HUES64 (cell line): ENCODE measurements at regions not wholly inside any gene's neighbourhood (a gene's known extent, or its start where the extent isn't known, plus 50 kb on each side); places are given as distances from the start of the nearest gene placed in this dataset.

ENCODE experiments used
- H3K27ac ChIP-seq: 2 replicates; pipeline ENCODE4 v1.7.0; 2013; ENCODE audit warnings: low read depth, low read length, inconsistent platforms
- H3K27me3 ChIP-seq: 2 replicates; pipeline ENCODE4 v1.6.1; 2013; ENCODE audit warnings: mild to moderate bottlenecking, low read length; ENCODE audit not compliant: insufficient read depth
- H3K36me3 ChIP-seq: 2 replicates; pipeline ENCODE4 v1.6.1; 2013; ENCODE audit warnings: mild to moderate bottlenecking, low read length; ENCODE audit not compliant: insufficient read depth
- H3K4me1 ChIP-seq: 2 replicates; pipeline ENCODE4 v1.6.1; 2013; ENCODE audit warnings: mild to moderate bottlenecking, low read length, moderate library complexity; ENCODE audit not compliant: insufficient read depth
- H3K4me3 ChIP-seq: 2 replicates; pipeline ENCODE4 v1.5.1; 2013; ENCODE audit warnings: mild to moderate bottlenecking, low read length, moderate library complexity
- H3K9ac ChIP-seq: 2 replicates; pipeline ENCODE4 v1.6.1; 2013; ENCODE audit warnings: mild to moderate bottlenecking, low read depth, low read length
- H3K9me3 ChIP-seq: 2 replicates; pipeline ENCODE4 v1.6.1; 2013; ENCODE audit warnings: low read depth, low read length; ENCODE audit not compliant: insufficient read depth
- WGBS: fragments of 150-250, 120-280 bp; methylation state at CpG from one replicate; pipeline ENCODE4 v1.1.7; 2013; ENCODE audit warnings: missing lambda C conversion rate; 5-methylcytosine and 5-hydroxymethylcytosine counted together

GRCh38 chr13:24038405-24038804 is 122.1 kb upstream of the SPATA13 start:
- Histone ChIP-seq H3K4me3 (no peak overlapping the region), H3K9me3 (no peaks in the 10 kb centered on the region), H3K9ac (peak overlapping the region; percentile 0; the same call in 1 of the 2 replicates), H3K4me1 (peaks cover 34% of the 10 kb centered on the region), H3K27ac (no peak overlapping the region), H3K27me3 (peaks cover 45% of the 10 kb centered on the region), H3K36me3 (no peaks in the 10 kb centered on the region)
- WGBS, result 54% methylated on average over 9 of the region's 9 CpGs

GRCh38 chr13:24038841-24039330 is 121.6 kb upstream of the SPATA13 start:
- Histone ChIP-seq H3K9me3 (no peaks in the 10 kb centered on the region), H3K27ac (no peak overlapping the region), H3K4me3 (no peak overlapping the region), H3K27me3 (peaks cover 46% of the 10 kb centered on the region), H3K9ac (peak overlapping the region; percentile 0; the same call in 1 of the 2 replicates), H3K4me1 (peaks cover 34% of the 10 kb centered on the region), H3K36me3 (no peaks in the 10 kb centered on the region)
- 86% methylated on average over 3 of the region's 3 CpGs for WGBS

- H3K4me3 ChIP-seq, result no peak overlapping the region
- H3K4me1 ChIP-seq, result peaks cover 34% of the 10 kb centered on the region
- H3K36me3 ChIP-seq, result no peaks in the 10 kb centered on the region
- peaks cover 46% of the 10 kb centered on the region for H3K27me3 ChIP-seq
- 79% methylated on average over 7 of the region's 7 CpGs for WGBS
- no peak overlapping the region for H3K9ac ChIP-seq
- H3K9me3 ChIP-seq, result no peaks in the 10 kb centered on the region
- H3K27ac ChIP-seq, result no peak overlapping the region
Measured at GRCh38 chr13:24039621-24040475, 120.7 kb upstream of the SPATA13 start.

- H3K9ac ChIP-seq, result no peak overlapping the region
- WGBS, result 35% methylated on average over 3 of the region's 3 CpGs
- no peak overlapping the region; the same call in 1 of the 2 replicates for H3K27ac ChIP-seq
- no peaks in the 10 kb centered on the region for H3K36me3 ChIP-seq
- H3K27me3 ChIP-seq, result peaks cover 46% of the 10 kb centered on the region
- H3K9me3 ChIP-seq, result no peaks in the 10 kb centered on the region
- no peak overlapping the region for H3K4me3 ChIP-seq
- peaks cover 34% of the 10 kb centered on the region for H3K4me1 ChIP-seq
Measured at GRCh38 chr13:24040835-24041234, 119.7 kb upstream of the SPATA13 start.

GRCh38 chr13:24041651-24042225 is 118.8 kb upstream of the SPATA13 start:
- H3K27me3 ChIP-seq, result peaks cover 46% of the 10 kb centered on the region
- H3K9me3 ChIP-seq, result peaks cover 3% of the 10 kb centered on the region; the same call in 1 of the 2 replicates
- H3K9ac ChIP-seq, result no peak overlapping the region
- H3K4me3 ChIP-seq, result no peak overlapping the region
- peaks cover 34% of the 10 kb centered on the region for H3K4me1 ChIP-seq
- WGBS, result 67% methylated on average over 13 of the region's 13 CpGs
- no peak overlapping the region for H3K27ac ChIP-seq
- H3K36me3 ChIP-seq, result no peaks in the 10 kb centered on the region

- peaks cover 46% of the 10 kb centered on the region for H3K27me3 ChIP-seq
- H3K9ac ChIP-seq, result no peak overlapping the region
- no peak overlapping the region for H3K27ac ChIP-seq
- H3K36me3 ChIP-seq, result no peaks in the 10 kb centered on the region
- WGBS, result 82% methylated on average over 17 of the region's 17 CpGs
- peaks cover 34% of the 10 kb centered on the region for H3K4me1 ChIP-seq
- H3K4me3 ChIP-seq, result no peak overlapping the region
- H3K9me3 ChIP-seq, result peaks cover 3% of the 10 kb centered on the region; the same call in 1 of the 2 replicates
Measured at GRCh38 chr13:24042710-24043440, 117.6 kb upstream of the SPATA13 start.

- Histone ChIP-seq H3K4me3 (no peak overlapping the region), H3K4me1 (peaks cover 27% of the 10 kb centered on the region), H3K27ac (no peak overlapping the region), H3K36me3 (no peaks in the 10 kb centered on the region), H3K9ac (no peak overlapping the region), H3K9me3 (peaks cover 3% of the 10 kb centered on the region; the same call in 1 of the 2 replicates), H3K27me3 (peaks cover 45% of the 10 kb centered on the region)
- 86% methylated on average over 9 of the region's 9 CpGs for WGBS
Measured at GRCh38 chr13:24043590-24044350, 116.8 kb upstream of the SPATA13 start.

- peaks cover 27% of the 10 kb centered on the region for H3K27me3 ChIP-seq
- H3K27ac ChIP-seq, result no peak overlapping the region
- H3K9me3 ChIP-seq, result peaks cover 3% of the 10 kb centered on the region; the same call in 1 of the 2 replicates
- H3K4me1 ChIP-seq, result peaks cover 10% of the 10 kb centered on the region
- no peaks in the 10 kb centered on the region for H3K36me3 ChIP-seq
- H3K9ac ChIP-seq, result no peak overlapping the region
- H3K4me3 ChIP-seq, result no peak overlapping the region
- WGBS, result 95% methylated on average over 4 of the region's 4 CpGs
Measured at GRCh38 chr13:24045597-24045996, 114.9 kb upstream of the SPATA13 start.

- H3K9me3 ChIP-seq, result peaks cover 3% of the 10 kb centered on the region; the same call in 1 of the 2 replicates
- WGBS, result 92% methylated on average over 6 of the region's 6 CpGs
Measured at GRCh38 chr13:24050292-24050711, 110.2 kb upstream of the SPATA13 start.

More at GRCh38 chr13:24050292-24050711, 110.2 kb upstream of the SPATA13 start:
- Histone ChIP-seq H3K9ac (no peak overlapping the region), H3K4me1 (peaks cover 14% of the 10 kb centered on the region), H3K27me3 (no peaks in the 10 kb centered on the region), H3K4me3 (no peak overlapping the region), H3K36me3 (no peaks in the 10 kb centered on the region), H3K27ac (no peak overlapping the region)
